RWPE2 (cell line): ENCODE measurements at regions not wholly inside any gene's neighbourhood (a gene's known extent, or its start where the extent isn't known, plus 50 kb on each side); places are given as distances from the start of the nearest gene placed in this dataset.

ENCODE experiments used
- ATAC-seq: fragments of 200-7000 bp; cut with Tn5 transposase; 3 replicates; pipeline ENCODE4 v1.9.1; 2021; ENCODE audit warnings: low read depth
- DNase-seq: peaks from one replicate; pipeline ENCODE4 v3.0.0-alpha.2; 2020; ENCODE audit warnings: low spot score
- H3K27ac ChIP-seq: fragments of 450-650 bp; 2 replicates; pipeline ENCODE4 v1.5.1; 2017; ENCODE audit warnings: mild to moderate bottlenecking; ENCODE audit not compliant: poor library complexity, severe bottlenecking
- H3K27me3 ChIP-seq: fragments of 250-450 bp; sonication (Bioruptor Pico); 2 replicates; pipeline ENCODE4 v1.5.1; 2021; ENCODE audit warnings: mild to moderate bottlenecking, moderate library complexity; ENCODE audit not compliant: insufficient read depth, poor library complexity, severe bottlenecking
- H3K36me3 ChIP-seq: fragments of 250-450 bp; sonication (Bioruptor Pico); 2 replicates; pipeline ENCODE4 v1.5.1; 2020; ENCODE audit warnings: low read depth, mild to moderate bottlenecking, moderate library complexity
- H3K4me1 ChIP-seq: fragments of 250-450 bp; sonication (Bioruptor Pico); 2 replicates; pipeline ENCODE4 v1.5.1; 2021; ENCODE audit warnings: mild to moderate bottlenecking, moderate library complexity; ENCODE audit not compliant: insufficient read depth, poor library complexity, severe bottlenecking
- H3K4me3 ChIP-seq: fragments of 250-450 bp; sonication (Bioruptor Pico); 2 replicates; pipeline ENCODE4 v1.5.1; 2021; ENCODE audit warnings: mild to moderate bottlenecking, moderate library complexity; ENCODE audit not compliant: severe bottlenecking
- H3K9me3 ChIP-seq: fragments of 250-450 bp; sonication (Bioruptor Pico); 2 replicates; pipeline ENCODE4 v1.5.1; 2021; ENCODE audit warnings: mild to moderate bottlenecking, moderate library complexity; ENCODE audit not compliant: severe bottlenecking
- TF ChIP-seq, protein P1 (sequence below): fragments of 450-650 bp; IDR thresholded peaks from one replicate; pipeline ENCODE4 v1.5.1; 2017; ENCODE audit warnings: mild to moderate bottlenecking, moderate library complexity; ENCODE audit not compliant: poor library complexity, severe bottlenecking

DNA sequence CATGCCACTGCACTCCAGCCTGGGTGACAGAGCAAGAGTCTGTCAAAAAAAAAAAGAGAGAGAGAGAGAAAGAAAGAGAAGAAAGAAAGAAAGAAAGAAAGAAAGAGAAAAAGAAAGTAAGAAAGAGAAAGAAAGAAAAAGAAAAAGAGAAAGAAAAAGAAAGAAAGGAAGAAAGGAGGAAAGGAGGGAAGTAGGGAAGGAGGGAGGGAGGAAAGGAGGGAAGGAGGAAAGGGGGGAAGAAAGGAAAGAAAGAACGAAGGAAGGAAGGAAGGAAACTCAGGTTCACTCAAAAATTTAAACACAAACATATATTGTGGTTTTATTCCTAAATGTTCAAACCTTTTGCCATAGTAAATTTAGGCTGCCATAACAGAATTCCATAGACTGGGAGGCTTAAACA, 453.0 kb downstream of the SLCO4C1 start:
- H3K9me3 ChIP-seq = no peaks in the 10 kb centered on the region
- DNase-seq (no peak), ATAC-seq (no peak)
- H3K36me3 ChIP-seq = no peaks in the 10 kb centered on the region
- no peaks in the 10 kb centered on the region for H3K27me3 ChIP-seq
- TF ChIP-seq, protein P1, sequence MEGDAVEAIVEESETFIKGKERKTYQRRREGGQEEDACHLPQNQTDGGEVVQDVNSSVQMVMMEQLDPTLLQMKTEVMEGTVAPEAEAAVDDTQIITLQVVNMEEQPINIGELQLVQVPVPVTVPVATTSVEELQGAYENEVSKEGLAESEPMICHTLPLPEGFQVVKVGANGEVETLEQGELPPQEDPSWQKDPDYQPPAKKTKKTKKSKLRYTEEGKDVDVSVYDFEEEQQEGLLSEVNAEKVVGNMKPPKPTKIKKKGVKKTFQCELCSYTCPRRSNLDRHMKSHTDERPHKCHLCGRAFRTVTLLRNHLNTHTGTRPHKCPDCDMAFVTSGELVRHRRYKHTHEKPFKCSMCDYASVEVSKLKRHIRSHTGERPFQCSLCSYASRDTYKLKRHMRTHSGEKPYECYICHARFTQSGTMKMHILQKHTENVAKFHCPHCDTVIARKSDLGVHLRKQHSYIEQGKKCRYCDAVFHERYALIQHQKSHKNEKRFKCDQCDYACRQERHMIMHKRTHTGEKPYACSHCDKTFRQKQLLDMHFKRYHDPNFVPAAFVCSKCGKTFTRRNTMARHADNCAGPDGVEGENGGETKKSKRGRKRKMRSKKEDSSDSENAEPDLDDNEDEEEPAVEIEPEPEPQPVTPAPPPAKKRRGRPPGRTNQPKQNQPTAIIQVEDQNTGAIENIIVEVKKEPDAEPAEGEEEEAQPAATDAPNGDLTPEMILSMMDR = no peak
- H3K4me1 ChIP-seq = no peaks in the 10 kb centered on the region
- H3K4me3 ChIP-seq = no peak overlapping the region
- no peak overlapping the region for H3K27ac ChIP-seq

DNA sequence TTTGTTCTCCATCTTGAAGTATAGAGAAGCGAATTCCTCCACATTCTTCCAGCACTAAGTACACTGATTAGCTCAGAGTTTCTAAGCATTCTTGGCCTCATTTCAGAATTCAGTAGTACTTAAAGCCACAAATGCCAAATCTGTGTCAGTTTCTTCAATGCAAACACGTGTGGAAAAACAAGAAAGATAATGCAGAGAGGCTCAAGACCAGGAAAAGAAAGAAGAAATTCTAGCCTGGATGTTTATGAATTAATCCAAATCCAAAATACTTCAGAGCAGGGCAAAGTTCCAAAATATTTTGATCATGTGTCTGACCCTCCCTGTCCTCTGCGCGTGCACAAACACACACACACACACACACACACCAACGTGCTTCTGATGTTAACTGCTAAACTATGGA, 457.6 kb downstream of the SLCO4C1 start:
- Histone ChIP-seq H3K4me1 (no peaks in the 10 kb centered on the region), H3K36me3 (no peaks in the 10 kb centered on the region), H3K4me3 (no peak overlapping the region), H3K9me3 (no peaks in the 10 kb centered on the region), H3K27ac (no peak overlapping the region), H3K27me3 (no peaks in the 10 kb centered on the region)
- ATAC-seq (no peak), DNase-seq (no peak)
- TF ChIP-seq, protein P1 = no peak

DNA sequence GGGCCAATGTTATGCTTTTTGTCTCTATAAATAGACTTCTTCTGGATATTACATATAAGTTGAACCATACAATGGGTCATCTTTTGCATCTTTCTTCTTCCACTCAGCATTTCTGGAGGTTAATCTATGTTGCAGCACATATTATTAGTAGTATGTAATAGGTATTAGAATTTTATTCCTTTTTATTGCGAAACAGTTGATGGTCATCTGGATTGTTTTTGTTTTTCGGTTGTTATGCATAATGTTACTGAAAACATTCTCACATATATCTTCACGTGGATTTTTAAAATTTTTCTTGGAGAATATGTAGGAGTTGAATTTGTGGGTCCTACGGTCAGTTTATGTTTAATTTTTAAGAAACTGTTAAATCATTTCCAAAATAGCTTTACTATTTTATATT, 466.8 kb downstream of the SLCO4C1 start:
- H3K36me3 ChIP-seq = no peaks in the 10 kb centered on the region
- H3K27ac ChIP-seq = no peak overlapping the region
- H3K9me3 ChIP-seq = no peaks in the 10 kb centered on the region
- ATAC-seq (no peak), DNase-seq (no peak)
- TF ChIP-seq, protein P1 = no peak
- H3K27me3 ChIP-seq = no peaks in the 10 kb centered on the region
- H3K4me3 ChIP-seq = no peak overlapping the region
- no peaks in the 10 kb centered on the region for H3K4me1 ChIP-seq

DNA sequence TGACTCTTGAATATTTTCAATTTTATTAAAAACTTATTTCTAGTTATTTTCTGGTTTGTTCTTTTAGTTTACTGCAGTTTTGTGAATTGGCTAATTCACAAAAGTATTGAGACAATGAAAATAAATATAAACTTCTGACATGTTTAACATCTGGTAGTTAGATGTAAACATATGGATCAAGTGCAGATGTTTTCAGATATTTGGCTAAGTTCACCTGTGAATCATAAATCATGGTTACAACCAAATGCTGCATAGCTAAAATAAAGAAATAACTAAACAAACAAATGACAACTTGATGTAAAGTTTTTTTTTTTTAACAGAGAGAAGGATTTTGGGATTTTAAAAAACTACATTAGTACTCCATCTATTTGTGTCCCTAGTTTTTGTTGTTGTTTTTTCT, 484.6 kb downstream of the SLCO4C1 start:
- no peaks in the 10 kb centered on the region for H3K9me3 ChIP-seq
- H3K27ac ChIP-seq = no peak overlapping the region
- H3K27me3 ChIP-seq = no peaks in the 10 kb centered on the region
- TF ChIP-seq, protein P1 = no peak
- H3K4me3 ChIP-seq = no peak overlapping the region
- DNase-seq (no peak), ATAC-seq (no peak)
- no peaks in the 10 kb centered on the region for H3K4me1 ChIP-seq
- H3K36me3 ChIP-seq = no peaks in the 10 kb centered on the region

DNA sequence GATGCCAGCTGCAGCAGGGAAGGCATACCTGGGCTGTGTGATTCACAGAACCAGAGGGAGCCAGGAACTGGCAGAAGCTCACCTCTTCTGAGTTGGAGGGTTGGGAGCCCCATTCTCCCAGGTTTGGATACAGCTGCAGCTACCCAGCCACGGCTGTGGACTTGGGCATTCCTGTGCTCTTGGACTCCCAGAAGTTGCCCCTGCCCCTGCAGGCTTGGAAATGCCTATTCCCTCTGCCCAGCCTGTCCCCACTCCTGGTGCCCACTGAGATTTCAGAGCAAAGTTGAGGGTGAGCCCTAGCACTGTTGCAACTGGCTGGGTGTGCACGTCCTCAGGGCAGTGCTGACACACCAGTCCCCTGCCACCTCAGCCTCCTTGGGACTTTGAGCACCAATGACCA, 489.7 kb downstream of the SLCO4C1 start:
- peak; percentile 29; the same call in 1 of the 3 replicates for ATAC-seq
- no peak overlapping the region for H3K4me3 ChIP-seq
- no peaks in the 10 kb centered on the region for H3K27me3 ChIP-seq
- H3K4me1 ChIP-seq = no peaks in the 10 kb centered on the region
- H3K36me3 ChIP-seq = no peaks in the 10 kb centered on the region
- H3K27ac ChIP-seq = no peak overlapping the region
- DNase-seq = no peak
- no peaks in the 10 kb centered on the region for H3K9me3 ChIP-seq
- TF ChIP-seq, protein P1 = no peak
